A673 (cell line): ENCODE measurements at regions not wholly inside any gene's neighbourhood (a gene's known extent, or its start where the extent isn't known, plus 50 kb on each side); places are given as distances from the start of the nearest gene placed in this dataset.

Experiments
- BruUV-seq: library from RNA; stranded (reverse); fragments of 400-500 nt; replicated peaks from 2 replicates; lab custom pipeline; 2021; lab: Mats Ljungman, UMichigan
- CTCF ChIA-PET: fragments of 300-600 bp; sonication (Branson Sonifier 250); formaldehyde crosslinking; loops from one replicate; lab custom pipeline; 2022; ENCODE audit warnings: antibody characterized with exemption; lab: Charles Lee
- POLR2A ChIA-PET: fragments of 300-600 bp; sonication (Branson Sonifier 250); formaldehyde crosslinking; loops from one replicate; lab custom pipeline; 2022; ENCODE audit warnings: antibody characterized with exemption; ENCODE audit not compliant: low non-redundant PET; lab: Charles Lee
- DNase-seq: peaks from one replicate; pipeline ENCODE4 v3.0.0-alpha.2; 2015; ENCODE audit warnings: low spot score
- H3K27ac ChIP-seq: fragments of 200-600 bp; sonication (generic); 2 replicates; pipeline ENCODE4 v1.5.1; 2016; ENCODE audit warnings: mixed run types, low read depth, mild to moderate bottlenecking, mixed read lengths, antibody characterized with exemption, low read length; ENCODE audit not compliant: poor library complexity, severe bottlenecking
- H3K27me3 ChIP-seq: fragments of 200-600 bp; sonication (generic); replicated peaks from 2 replicates; pipeline ENCODE4 v1.6.1; 2017; ENCODE audit warnings: mixed run types, low read depth, mild to moderate bottlenecking, mixed read lengths, antibody characterized with exemption, low read length; ENCODE audit not compliant: insufficient read depth, poor library complexity
- H3K36me3 ChIP-seq: fragments of 200-600 bp; sonication (generic); 2 replicates; pipeline ENCODE4 v1.6.1; 2016; ENCODE audit warnings: mixed run types, mild to moderate bottlenecking, mixed read lengths, antibody characterized with exemption, low read length; ENCODE audit not compliant: insufficient read depth, poor library complexity, severe bottlenecking
- H3K4me1 ChIP-seq: fragments of 200-600 bp; sonication (generic); 2 replicates; pipeline ENCODE4 v1.6.1; 2017; ENCODE audit warnings: mixed run types, mild to moderate bottlenecking, mixed read lengths, antibody characterized with exemption, low read length; ENCODE audit not compliant: insufficient read depth, poor library complexity, severe bottlenecking
- H3K4me3 ChIP-seq: fragments of 200-600 bp; sonication (generic); 2 replicates; pipeline ENCODE4 v1.5.1; 2016; ENCODE audit warnings: low read depth, mixed run types, mild to moderate bottlenecking, mixed read lengths, low read length; ENCODE audit not compliant: poor library complexity, severe bottlenecking
- H3K9me3 ChIP-seq: fragments of 200-600 bp; sonication (generic); 2 replicates; pipeline ENCODE4 v1.6.1; 2016; ENCODE audit warnings: mixed run types, low read depth, mild to moderate bottlenecking, mixed read lengths, antibody characterized with exemption, low read length; ENCODE audit not compliant: poor library complexity, severe bottlenecking
- EZH2 ChIP-seq: fragments of 200-600 bp; sonication (generic); IDR thresholded peaks from 2 replicates; pipeline ENCODE4 v1.6.1; 2017; ENCODE audit warnings: borderline replicate concordance, low read depth, mild to moderate bottlenecking, mixed read lengths, antibody characterized with exemption, low read length; ENCODE audit not compliant: poor library complexity, severe bottlenecking
- intact Hi-C: fragments of 100-400 bp; cut with micrococcal nuclease; formaldehyde crosslinking; loops from one replicate; pipeline ENCODE4 v1.10.0; 2022; ENCODE audit not compliant: unreplicated experiment
- TF ChIP-seq, protein P1 (sequence below): fragments of 300-800, 200-600 bp; sonication (generic); conservative IDR thresholded peaks from 2 replicates; pipeline ENCODE4 v1.5.1; 2017; ENCODE audit warnings: low read depth, mild to moderate bottlenecking, antibody characterized with exemption, low read length, moderate library complexity, mixed read lengths

DNA sequence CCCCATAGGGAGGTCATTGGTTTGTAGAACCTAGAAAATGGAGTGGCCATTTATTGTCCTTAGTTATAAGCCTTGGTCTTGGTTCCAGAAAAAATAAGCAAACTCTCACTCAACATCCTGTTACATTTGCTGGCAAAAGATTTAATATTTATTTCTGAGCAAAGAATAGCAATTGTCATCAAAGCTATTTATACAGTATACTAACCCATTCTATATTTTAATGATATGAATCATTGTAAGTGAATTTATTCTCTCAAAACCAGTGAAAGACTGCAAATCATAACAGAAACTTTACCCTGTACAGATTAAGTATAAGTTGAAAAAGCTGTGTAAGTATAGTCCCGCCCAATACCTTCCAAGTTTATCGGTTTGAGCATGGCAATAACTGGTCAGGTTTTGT lies 364.4 kb downstream of the CD109 start:
- BruUV-seq: no TSS peak
- TF ChIP-seq, protein P1, sequence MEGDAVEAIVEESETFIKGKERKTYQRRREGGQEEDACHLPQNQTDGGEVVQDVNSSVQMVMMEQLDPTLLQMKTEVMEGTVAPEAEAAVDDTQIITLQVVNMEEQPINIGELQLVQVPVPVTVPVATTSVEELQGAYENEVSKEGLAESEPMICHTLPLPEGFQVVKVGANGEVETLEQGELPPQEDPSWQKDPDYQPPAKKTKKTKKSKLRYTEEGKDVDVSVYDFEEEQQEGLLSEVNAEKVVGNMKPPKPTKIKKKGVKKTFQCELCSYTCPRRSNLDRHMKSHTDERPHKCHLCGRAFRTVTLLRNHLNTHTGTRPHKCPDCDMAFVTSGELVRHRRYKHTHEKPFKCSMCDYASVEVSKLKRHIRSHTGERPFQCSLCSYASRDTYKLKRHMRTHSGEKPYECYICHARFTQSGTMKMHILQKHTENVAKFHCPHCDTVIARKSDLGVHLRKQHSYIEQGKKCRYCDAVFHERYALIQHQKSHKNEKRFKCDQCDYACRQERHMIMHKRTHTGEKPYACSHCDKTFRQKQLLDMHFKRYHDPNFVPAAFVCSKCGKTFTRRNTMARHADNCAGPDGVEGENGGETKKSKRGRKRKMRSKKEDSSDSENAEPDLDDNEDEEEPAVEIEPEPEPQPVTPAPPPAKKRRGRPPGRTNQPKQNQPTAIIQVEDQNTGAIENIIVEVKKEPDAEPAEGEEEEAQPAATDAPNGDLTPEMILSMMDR: no peak
- no peak for TF ChIP-seq EZH2
- POLR2A ChIA-PET: no interaction called here
- no peaks in the 10 kb centered on the region for H3K27me3 ChIP-seq
- DNase-seq: no peak
- no peaks in the 10 kb centered on the region for H3K4me1 ChIP-seq
- no peak overlapping the region for H3K27ac ChIP-seq
- intact Hi-C loops: no loop called here
- no peaks in the 10 kb centered on the region for H3K36me3 ChIP-seq
- CTCF ChIA-PET: no interaction called here
- H3K4me3 ChIP-seq: no peak overlapping the region
- H3K9me3 ChIP-seq: no peaks in the 10 kb centered on the region

DNA sequence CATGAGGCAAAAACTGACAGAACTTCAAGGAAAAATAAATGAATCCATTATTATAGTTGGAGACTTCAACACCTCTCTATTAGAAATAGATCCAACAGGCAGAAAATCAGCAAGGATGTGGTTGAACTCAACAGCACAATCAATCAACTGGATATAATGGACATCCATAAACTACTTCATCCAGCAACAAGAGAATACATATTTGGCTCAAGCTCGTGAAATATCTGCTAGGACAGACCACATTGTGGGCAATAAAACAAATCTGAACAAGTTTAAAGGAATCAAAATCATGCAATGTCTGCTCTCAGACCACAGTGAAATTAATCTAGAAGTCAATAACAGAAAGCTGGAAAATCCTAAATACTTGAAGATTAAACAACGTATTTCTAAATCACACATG lies 362.6 kb downstream of the CD109 start:
- intact Hi-C loops: no loop called here
- Histone ChIP-seq H3K27ac (no peak overlapping the region), H3K4me3 (no peak overlapping the region), H3K36me3 (no peaks in the 10 kb centered on the region), H3K27me3 (no peaks in the 10 kb centered on the region), H3K4me1 (no peaks in the 10 kb centered on the region), H3K9me3 (no peaks in the 10 kb centered on the region)
- no peak for TF ChIP-seq EZH2
- TF ChIP-seq, protein P1: no peak
- ChIA-PET POLR2A (no interaction called here), CTCF (no interaction called here)
- no TSS peak for BruUV-seq
- DNase-seq: no peak

DNA sequence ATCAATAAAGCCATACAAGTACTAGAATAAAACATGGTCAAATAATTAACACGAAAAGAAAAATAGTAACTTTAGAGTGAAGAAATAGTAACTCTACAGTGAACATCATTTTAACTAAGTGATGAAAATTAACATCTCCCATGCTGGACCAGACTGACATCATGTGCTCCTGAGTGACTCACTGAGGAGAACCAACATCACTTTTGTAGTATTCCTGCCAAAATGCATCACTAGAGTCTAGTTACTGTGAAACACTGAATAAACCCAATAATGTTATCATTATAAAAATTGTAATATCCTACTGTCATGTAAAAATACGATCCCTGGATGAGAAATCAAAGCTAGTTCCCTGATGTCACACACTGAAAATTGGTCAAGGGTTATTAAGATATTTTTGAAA lies 361.3 kb downstream of the CD109 start:
- CTCF ChIA-PET: no interaction called here
- BruUV-seq: no TSS peak
- no peak for DNase-seq
- no peak for TF ChIP-seq EZH2
- TF ChIP-seq, protein P1: no peak
- H3K4me1 ChIP-seq: no peaks in the 10 kb centered on the region
- POLR2A ChIA-PET: no interaction called here
- no peaks in the 10 kb centered on the region for H3K9me3 ChIP-seq
- H3K27ac ChIP-seq: no peak overlapping the region
- no peak overlapping the region for H3K4me3 ChIP-seq
- H3K27me3 ChIP-seq: no peaks in the 10 kb centered on the region
- intact Hi-C loops: no loop called here
- H3K36me3 ChIP-seq: no peaks in the 10 kb centered on the region
